Activated CD4-positive, alpha-beta T cell treated with anti-CD3 and anti-CD28 coated beads for 1 hour (primary cell): ENCODE measurements at regions not wholly inside any gene's neighbourhood (a gene's known extent, or its start where the extent isn't known, plus 50 kb on each side); places are given as distances from the start of the nearest gene placed in this dataset.
"Not testable (repeated sequence)": the region's sequence is repeated elsewhere in the genome, so short reads cannot be mapped to it uniquely, and the experiment has no call there.

Source experiments
- DNase-seq: peaks from one replicate; pipeline ENCODE4 v3.0.0-alpha.2; 2020

- no peak for DNase-seq
These were observed 72.5 kb upstream of the MORC3 start for GRCh38 chr21:36247316-36248010.

- no peak for DNase-seq
These were observed 70.2 kb upstream of the MORC3 start for GRCh38 chr21:36249576-36250422.

GRCh38 chr21:36250423-36251075 lies 69.4 kb upstream of the MORC3 start:
- no peak for DNase-seq

GRCh38 chr21:36254106-36254941 lies 65.7 kb upstream of the MORC3 start:
- DNase-seq, result no peak

GRCh38 chr21:36255663-36256062 lies 64.3 kb upstream of the MORC3 start:
- no peak for DNase-seq

- DNase-seq, result no peak
These were observed 62.3 kb upstream of the MORC3 start for GRCh38 chr21:36257657-36258056.

GRCh38 chr21:36260030-36260787 lies 59.8 kb upstream of the MORC3 start:
- DNase-seq, result no peak

GRCh38 chr21:36260802-36261201 lies 59.2 kb upstream of the MORC3 start:
- DNase-seq, result no peak

- no peak for DNase-seq
These were observed 58.5 kb upstream of the MORC3 start for GRCh38 chr21:36261459-36261858.

- no peak for DNase-seq
These were observed 56.2 kb upstream of the MORC3 start for GRCh38 chr21:36263797-36264196.

GRCh38 chr21:36265431-36265830 lies 54.6 kb upstream of the MORC3 start:
- DNase-seq, result no peak

- not testable (repeated sequence) for DNase-seq
These were observed 52.2 kb upstream of the MORC3 start for GRCh38 chr21:36267828-36268227.

- not testable (repeated sequence) for DNase-seq
These were observed 51.7 kb upstream of the MORC3 start for GRCh38 chr21:36268264-36268663.
